NB4 (cell line): ENCODE measurements at regions not wholly inside any gene's neighbourhood (a gene's known extent, or its start where the extent isn't known, plus 50 kb on each side); places are given as distances from the start of the nearest gene placed in this dataset.

Source experiments
- POLR2A ChIP-seq: IDR thresholded peaks from 2 replicates; pipeline ENCODE4 v1.6.1; 2011; ENCODE audit warnings: mild to moderate bottlenecking; ENCODE audit not compliant: insufficient read length; ENCODE audit errors: extremely low read depth
- TF ChIP-seq, protein P1 (sequence below): IDR thresholded peaks from one replicate; pipeline ENCODE4 v1.5.1; 2012; ENCODE audit warnings: low read depth, low read length

GRCh38 chr2:238692562-238692961, 155.3 kb upstream of the TWIST2 start:
- TF ChIP-seq, protein P1, sequence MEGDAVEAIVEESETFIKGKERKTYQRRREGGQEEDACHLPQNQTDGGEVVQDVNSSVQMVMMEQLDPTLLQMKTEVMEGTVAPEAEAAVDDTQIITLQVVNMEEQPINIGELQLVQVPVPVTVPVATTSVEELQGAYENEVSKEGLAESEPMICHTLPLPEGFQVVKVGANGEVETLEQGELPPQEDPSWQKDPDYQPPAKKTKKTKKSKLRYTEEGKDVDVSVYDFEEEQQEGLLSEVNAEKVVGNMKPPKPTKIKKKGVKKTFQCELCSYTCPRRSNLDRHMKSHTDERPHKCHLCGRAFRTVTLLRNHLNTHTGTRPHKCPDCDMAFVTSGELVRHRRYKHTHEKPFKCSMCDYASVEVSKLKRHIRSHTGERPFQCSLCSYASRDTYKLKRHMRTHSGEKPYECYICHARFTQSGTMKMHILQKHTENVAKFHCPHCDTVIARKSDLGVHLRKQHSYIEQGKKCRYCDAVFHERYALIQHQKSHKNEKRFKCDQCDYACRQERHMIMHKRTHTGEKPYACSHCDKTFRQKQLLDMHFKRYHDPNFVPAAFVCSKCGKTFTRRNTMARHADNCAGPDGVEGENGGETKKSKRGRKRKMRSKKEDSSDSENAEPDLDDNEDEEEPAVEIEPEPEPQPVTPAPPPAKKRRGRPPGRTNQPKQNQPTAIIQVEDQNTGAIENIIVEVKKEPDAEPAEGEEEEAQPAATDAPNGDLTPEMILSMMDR = no peak
- no peak for TF ChIP-seq POLR2A
